Stimulated activated CD4-positive, alpha-beta T cell treated with anti-CD3 and anti-CD28 coated beads, Interleukin-1b, Interleukin-23, amount 100 ng/mL, for 24 hours (primary cell): ENCODE measurements at regions not wholly inside any gene's neighbourhood (a gene's known extent, or its start where the extent isn't known, plus 50 kb on each side); places are given as distances from the start of the nearest gene placed in this dataset.

Source experiments
- DNase-seq, 4 experiments: peaks; one replicate each; pipeline ENCODE4 v3.0.0-alpha.2; 2020; ENCODE audit warnings: low read depth in 4 of 4, low spot score in 1 of 4

GRCh38 chr6:79864421-79864820, 82.9 kb downstream of the ELOVL4 start:
- DNase-seq, result no peak

DNA sequence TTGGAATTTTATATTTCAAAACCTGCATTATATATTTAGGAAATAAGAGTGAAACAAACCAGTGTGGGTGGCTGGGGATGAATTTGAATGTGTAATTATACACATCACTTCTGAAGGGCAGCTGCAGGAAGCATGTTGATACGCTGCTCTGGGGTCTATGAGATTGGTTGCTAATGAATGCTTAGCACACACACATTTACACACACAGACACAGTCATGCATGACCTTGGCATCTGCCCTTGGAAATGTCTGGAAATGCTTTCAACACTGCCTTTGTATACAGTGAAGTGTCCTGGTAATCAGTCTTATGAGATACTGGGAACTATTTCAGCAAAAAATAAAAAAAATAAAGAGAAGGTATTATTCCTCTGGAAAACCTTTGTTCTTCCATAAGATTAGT, 83.4 kb downstream of the ELOVL4 start:
- no peak for DNase-seq

DNA sequence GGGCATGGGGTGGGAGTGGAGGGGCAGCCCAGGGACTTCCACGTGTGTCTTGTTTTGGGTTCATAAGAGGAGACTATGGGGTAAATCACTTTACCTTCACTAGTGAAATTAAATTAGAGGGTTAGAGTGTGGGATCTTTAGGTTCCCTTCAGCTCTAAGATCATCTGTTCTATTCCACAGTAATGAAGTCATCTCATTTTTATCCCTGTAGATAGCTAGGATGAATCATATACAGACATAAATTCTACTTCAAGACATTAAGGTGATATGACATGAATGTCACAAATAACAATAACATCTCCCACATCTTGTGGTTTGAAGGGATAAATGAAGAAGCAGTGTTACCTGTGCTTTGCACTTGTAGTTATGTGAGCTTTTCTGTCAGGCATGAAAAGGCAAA, 83.8 kb downstream of the ELOVL4 start:
- no peak for DNase-seq

GRCh38 chr6:79862711-79863110, 84.6 kb downstream of the ELOVL4 start:
- no peak for DNase-seq

GRCh38 chr6:79862126-79862525, 85.2 kb downstream of the ELOVL4 start:
- DNase-seq, result no peak

DNA sequence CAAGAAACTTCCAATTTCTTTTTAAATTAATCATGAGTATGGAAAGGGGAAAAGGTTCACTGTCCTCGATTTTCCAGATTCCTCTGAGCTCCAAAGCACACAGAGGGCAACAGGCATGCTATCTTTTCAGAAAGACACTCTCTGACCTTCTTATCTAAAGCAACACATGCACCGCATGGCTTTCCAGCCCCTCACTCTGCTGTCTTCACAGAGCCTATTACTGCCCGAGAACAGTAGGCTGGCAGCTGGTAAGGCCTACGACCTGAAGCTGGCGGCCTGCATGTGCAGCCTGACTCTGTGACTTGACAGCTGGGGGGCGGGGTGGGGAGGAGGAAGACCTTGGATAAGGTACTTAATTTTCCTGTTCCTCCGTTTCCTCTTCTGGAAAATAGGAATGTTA, 86.3 kb downstream of the ELOVL4 start:
- DNase-seq, result no peak

DNA sequence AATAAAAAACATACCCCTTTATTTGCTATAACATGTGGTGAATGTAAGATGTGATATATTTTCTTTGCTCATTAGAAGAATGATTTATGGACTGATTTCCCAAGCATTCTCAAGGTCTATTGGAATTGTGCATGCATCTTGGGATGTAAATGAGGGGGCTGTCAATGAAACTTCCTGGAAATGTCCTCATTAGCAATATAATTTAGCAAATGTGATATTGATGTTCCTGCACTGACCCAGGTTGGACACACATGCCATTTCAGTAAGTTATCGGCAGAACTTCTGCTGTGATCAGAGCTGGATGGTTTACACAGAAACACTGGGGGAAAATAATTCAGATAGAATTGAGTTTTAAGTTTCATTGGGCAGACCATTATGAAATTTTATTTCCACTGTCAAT, 99.9 kb downstream of the ELOVL4 start:
- DNase-seq, result no peak

GRCh38 chr6:79842376-79843040, 104.8 kb downstream of the ELOVL4 start:
- no peak for DNase-seq

GRCh38 chr6:79841577-79842375, 105.6 kb downstream of the ELOVL4 start:
- DNase-seq, result no peak

GRCh38 chr6:79838851-79839250, 108.5 kb downstream of the ELOVL4 start:
- DNase-seq, result no peak

DNA sequence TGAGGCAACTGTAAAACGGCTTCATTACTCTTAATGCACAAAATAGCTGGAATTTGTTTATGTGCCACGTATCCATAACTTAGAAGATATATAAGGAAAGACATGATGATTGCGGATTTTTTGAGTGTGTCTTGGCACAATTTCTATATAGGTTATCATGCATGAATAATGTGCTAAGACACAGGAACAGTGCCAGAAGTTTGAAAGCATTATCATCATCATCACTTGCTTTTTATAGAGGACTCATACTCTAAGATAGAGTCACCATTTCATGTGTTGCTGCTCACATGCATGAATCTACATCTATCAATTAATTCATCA, 113.4 kb downstream of the ELOVL4 start:
- no peak for DNase-seq

DNA sequence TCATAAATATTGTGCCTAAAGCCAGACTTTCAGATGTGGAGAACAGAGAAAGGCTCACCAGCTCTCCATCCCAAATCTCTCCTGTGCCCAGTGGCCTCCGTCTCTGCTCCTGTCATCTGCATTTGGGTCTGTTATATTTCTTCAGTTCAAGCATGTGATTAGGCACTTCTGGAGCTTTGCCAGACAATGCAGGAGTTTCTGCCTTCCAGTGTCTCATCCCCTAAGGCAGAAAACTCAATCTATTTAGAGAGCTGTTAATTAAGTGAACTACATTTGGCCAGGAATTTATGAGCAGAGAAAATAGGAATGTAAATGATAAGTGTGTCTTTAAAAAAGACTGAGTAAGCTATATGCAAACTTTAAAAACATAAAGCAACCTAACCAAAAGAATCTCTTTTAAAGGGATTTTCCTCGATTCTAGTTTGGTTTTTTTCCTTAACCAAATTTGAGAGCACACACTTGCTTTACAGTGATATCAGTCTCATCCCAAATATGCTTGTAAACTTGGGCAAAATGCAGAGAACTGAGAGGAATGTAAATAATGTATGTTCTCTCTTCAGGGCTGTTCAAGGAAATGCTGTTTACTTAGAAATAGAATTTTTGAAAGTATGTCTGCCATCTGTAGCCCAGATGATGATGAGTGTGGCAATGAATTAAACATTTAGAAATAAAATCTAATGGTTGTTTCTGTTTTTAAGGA, 113.9 kb downstream of the ELOVL4 start:
- DNase-seq, result no peak

GRCh38 chr6:79832723-79833122, 114.6 kb downstream of the ELOVL4 start:
- no peak for DNase-seq

- DNase-seq, result no peak
Measured at GRCh38 chr6:79824202-79824601, 123.2 kb downstream of the ELOVL4 start.

GRCh38 chr6:79821859-79822258, 125.5 kb downstream of the ELOVL4 start:
- no peak for DNase-seq

DNA sequence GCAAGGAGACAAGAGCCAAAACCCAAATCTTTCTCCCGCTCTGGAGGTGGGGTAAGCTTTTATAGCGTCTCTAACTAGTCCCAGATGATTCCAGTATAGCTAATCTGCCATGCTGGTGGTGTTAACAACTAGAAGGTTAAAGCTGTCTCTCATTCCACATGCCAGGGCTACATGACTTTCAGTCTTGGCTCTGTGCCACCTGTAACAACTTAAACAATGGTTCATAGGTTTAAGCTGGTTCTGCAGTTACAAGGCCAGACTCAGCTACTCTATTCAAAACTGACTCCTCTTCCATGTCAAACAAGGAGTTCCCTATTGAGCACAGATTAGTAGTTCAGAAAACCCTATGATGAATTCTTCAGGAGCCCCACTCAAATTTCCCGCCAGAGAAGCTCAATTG, 128.9 kb downstream of the ELOVL4 start:
- DNase-seq, result no peak

DNA sequence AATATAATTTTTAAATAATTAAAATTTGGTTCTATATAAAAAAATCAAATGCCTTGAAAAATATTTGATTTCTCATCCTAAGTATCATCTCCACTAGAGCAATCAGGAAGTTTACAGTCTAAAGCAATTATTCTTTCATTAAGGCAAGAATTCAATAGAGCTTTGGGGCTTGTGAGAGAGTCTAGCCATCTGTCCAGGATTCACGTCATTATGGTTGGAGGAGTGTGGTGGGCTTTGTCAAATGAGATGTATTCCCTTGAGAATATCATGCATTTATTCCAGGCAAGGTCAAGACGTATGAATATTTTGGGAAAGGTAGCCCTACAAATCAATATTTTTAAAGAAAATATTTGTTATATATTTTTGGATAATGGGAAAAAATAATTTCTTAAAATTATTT, 132.4 kb downstream of the ELOVL4 start:
- no peak for DNase-seq

- DNase-seq, result peak; percentile 40 to 50 (median 43)
Measured at GRCh38 chr6:79813854-79814709, 133.3 kb downstream of the ELOVL4 start.

- no peak for DNase-seq
Measured at GRCh38 chr6:79813143-79813850, 134.1 kb downstream of the ELOVL4 start.

DNA sequence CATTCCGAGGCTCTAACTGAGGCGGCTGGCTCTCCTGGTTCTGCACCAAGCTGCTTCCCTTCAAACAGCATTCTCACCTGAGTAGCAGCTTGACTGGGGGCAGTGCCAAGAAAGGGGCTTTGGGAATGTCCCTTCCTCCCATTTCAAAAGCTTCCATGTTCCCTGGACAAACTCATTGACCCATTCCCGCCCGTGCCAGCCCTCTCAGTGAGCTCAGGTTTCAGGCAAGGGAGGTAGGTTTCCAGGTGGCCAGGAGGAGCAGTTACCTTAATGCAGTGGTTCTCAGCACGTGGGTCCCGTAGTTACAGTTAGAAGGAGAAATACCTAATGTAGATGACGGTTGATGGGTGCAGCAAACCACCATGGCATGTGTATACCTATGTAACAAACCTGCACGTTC, 135.2 kb downstream of the ELOVL4 start:
- DNase-seq, result no peak

DNA sequence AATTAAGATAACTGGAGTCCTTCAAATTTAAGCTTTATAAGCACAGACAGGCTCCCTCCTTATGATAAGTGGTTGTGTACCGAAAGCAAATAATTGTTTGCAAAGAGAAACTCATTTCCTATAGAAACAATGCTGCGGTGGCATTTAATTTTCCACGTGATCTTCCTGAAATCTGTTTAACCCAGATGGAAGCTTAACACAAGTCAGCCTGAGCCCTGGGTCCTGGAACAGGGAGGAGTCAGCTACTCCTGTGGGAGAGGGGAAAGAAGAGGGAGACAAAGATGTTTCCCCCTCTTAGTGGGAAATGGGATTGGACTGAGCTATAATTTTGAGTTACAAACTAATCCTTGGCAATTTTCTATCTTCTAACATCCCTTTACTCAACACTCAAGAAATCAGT, 136.5 kb downstream of the ELOVL4 start:
- DNase-seq, result no peak
